HEK293T (cell line): ENCODE measurements at regions not wholly inside any gene's neighbourhood (a gene's known extent, or its start where the extent isn't known, plus 50 kb on each side); places are given as distances from the start of the nearest gene placed in this dataset.

Experiments
- BHLHE40 ChIP-seq: fragments of 450-650 bp; IDR thresholded peaks from 2 replicates; pipeline ENCODE4 v1.6.1; 2016; ENCODE audit warnings: mild to moderate bottlenecking, moderate library complexity, borderline replicate concordance
- ELF4 ChIP-seq: fragments of 450-650 bp; IDR thresholded peaks from 2 replicates; pipeline ENCODE4 v1.6.1; 2017; ENCODE audit warnings: antibody characterized with exemption
- FOXA1 ChIP-seq: fragments of 450-650 bp; IDR thresholded peaks from 2 replicates; pipeline ENCODE4 v1.6.1; 2016; ENCODE audit warnings: mild to moderate bottlenecking
- FOXK2 ChIP-seq: fragments of 450-650 bp; IDR thresholded peaks from 2 replicates; pipeline ENCODE4 v1.6.1; 2016; ENCODE audit warnings: mild to moderate bottlenecking
- FOXM1 ChIP-seq: fragments of 450-650 bp; IDR thresholded peaks from 2 replicates; pipeline ENCODE4 v1.6.1; 2017; ENCODE audit warnings: mild to moderate bottlenecking, borderline replicate concordance
- HDGF ChIP-seq: fragments of 450-650 bp; IDR thresholded peaks from 2 replicates; pipeline ENCODE4 v1.6.1; 2017; ENCODE audit warnings: antibody characterized with exemption, borderline replicate concordance
- PKNOX1 ChIP-seq: fragments of 450-650 bp; IDR thresholded peaks from 2 replicates; pipeline ENCODE4 v1.6.1; 2016
- SP1 ChIP-seq: fragments of 450-650 bp; IDR thresholded peaks from 2 replicates; pipeline ENCODE4 v1.6.1; 2017
- TARDBP ChIP-seq: fragments of 450-650 bp; IDR thresholded peaks from 2 replicates; pipeline ENCODE4 v1.6.1; 2016

DNA sequence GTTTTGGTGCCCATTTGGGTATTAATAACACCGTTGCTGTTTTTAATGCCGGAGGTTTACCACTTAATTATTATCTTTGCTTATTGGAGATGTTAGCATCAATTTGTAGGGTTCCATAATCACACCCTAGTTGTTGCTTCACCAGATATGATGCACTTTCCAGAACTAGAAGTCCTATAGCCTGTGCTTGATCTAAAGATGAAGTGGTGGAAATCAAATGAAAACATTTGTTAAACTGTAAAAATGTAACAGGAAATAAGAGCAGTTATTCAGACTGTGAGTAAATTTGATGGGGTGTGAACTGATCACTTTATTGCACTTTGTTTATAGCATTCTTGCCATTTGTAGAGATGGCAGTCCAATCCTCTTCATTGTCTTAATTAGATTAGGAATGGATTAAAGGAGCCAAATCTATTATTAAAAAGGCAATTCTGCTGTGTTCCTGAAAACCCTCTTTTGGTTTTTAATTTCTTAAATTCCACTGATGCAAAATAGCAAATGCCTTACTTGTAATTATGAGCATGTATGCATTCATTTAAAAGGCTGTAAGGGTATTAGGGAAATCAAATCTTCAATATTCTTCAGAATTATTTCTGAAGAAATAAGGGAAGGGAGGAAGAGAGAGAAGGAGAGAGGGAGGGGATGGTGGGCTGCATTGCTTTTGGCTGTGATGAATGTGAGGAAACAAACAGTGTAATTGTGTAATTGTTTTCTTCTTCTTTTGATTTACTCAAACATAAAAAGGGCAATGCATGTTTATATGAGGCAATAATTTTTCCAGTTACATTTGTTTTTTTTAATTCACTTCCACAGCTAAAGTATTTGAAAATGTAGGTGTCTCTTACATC, 675.2 kb upstream of the WWC1 start:
- TF ChIP-seq FOXM1 (no peak), BHLHE40 (no peak), SP1 (no peak), FOXK2 (no peak), TARDBP (no peak), HDGF (no peak), ELF4 (no peak), PKNOX1 (no peak), FOXA1 (no peak)
